A673 (cell line): ENCODE measurements at regions not wholly inside any gene's neighbourhood (a gene's known extent, or its start where the extent isn't known, plus 50 kb on each side); places are given as distances from the start of the nearest gene placed in this dataset.
"Not testable (repeated sequence)": the region's sequence is repeated elsewhere in the genome, so short reads cannot be mapped to it uniquely, and the experiment has no call there.

ENCODE experiments used
- BruUV-seq: library from RNA; stranded (reverse); fragments of 400-500 nt; replicated peaks from 2 replicates; lab custom pipeline; 2021; lab: Mats Ljungman, UMichigan
- CTCF ChIA-PET: fragments of 300-600 bp; sonication (Branson Sonifier 250); formaldehyde crosslinking; loops from one replicate; lab custom pipeline; 2022; ENCODE audit warnings: antibody characterized with exemption; lab: Charles Lee
- POLR2A ChIA-PET: fragments of 300-600 bp; sonication (Branson Sonifier 250); formaldehyde crosslinking; loops from one replicate; lab custom pipeline; 2022; ENCODE audit warnings: antibody characterized with exemption; ENCODE audit not compliant: low non-redundant PET; lab: Charles Lee
- DNase-seq: peaks from one replicate; pipeline ENCODE4 v3.0.0-alpha.2; 2015; ENCODE audit warnings: low spot score
- H3K27ac ChIP-seq: fragments of 200-600 bp; sonication (generic); 2 replicates; pipeline ENCODE4 v1.5.1; 2016; ENCODE audit warnings: mixed run types, low read depth, mild to moderate bottlenecking, mixed read lengths, antibody characterized with exemption, low read length; ENCODE audit not compliant: poor library complexity, severe bottlenecking
- H3K27me3 ChIP-seq: fragments of 200-600 bp; sonication (generic); replicated peaks from 2 replicates; pipeline ENCODE4 v1.6.1; 2017; ENCODE audit warnings: mixed run types, low read depth, mild to moderate bottlenecking, mixed read lengths, antibody characterized with exemption, low read length; ENCODE audit not compliant: insufficient read depth, poor library complexity
- H3K36me3 ChIP-seq: fragments of 200-600 bp; sonication (generic); 2 replicates; pipeline ENCODE4 v1.6.1; 2016; ENCODE audit warnings: mixed run types, mild to moderate bottlenecking, mixed read lengths, antibody characterized with exemption, low read length; ENCODE audit not compliant: insufficient read depth, poor library complexity, severe bottlenecking
- H3K4me1 ChIP-seq: fragments of 200-600 bp; sonication (generic); 2 replicates; pipeline ENCODE4 v1.6.1; 2017; ENCODE audit warnings: mixed run types, mild to moderate bottlenecking, mixed read lengths, antibody characterized with exemption, low read length; ENCODE audit not compliant: insufficient read depth, poor library complexity, severe bottlenecking
- H3K4me3 ChIP-seq: fragments of 200-600 bp; sonication (generic); 2 replicates; pipeline ENCODE4 v1.5.1; 2016; ENCODE audit warnings: low read depth, mixed run types, mild to moderate bottlenecking, mixed read lengths, low read length; ENCODE audit not compliant: poor library complexity, severe bottlenecking
- H3K9me3 ChIP-seq: fragments of 200-600 bp; sonication (generic); 2 replicates; pipeline ENCODE4 v1.6.1; 2016; ENCODE audit warnings: mixed run types, low read depth, mild to moderate bottlenecking, mixed read lengths, antibody characterized with exemption, low read length; ENCODE audit not compliant: poor library complexity, severe bottlenecking
- CTCF ChIP-seq: fragments of 300-800, 200-600 bp; sonication (generic); conservative IDR thresholded peaks from 2 replicates; pipeline ENCODE4 v1.5.1; 2017; ENCODE audit warnings: low read depth, mild to moderate bottlenecking, antibody characterized with exemption, low read length, moderate library complexity, mixed read lengths
- EZH2 ChIP-seq: fragments of 200-600 bp; sonication (generic); IDR thresholded peaks from 2 replicates; pipeline ENCODE4 v1.6.1; 2017; ENCODE audit warnings: borderline replicate concordance, low read depth, mild to moderate bottlenecking, mixed read lengths, antibody characterized with exemption, low read length; ENCODE audit not compliant: poor library complexity, severe bottlenecking
- intact Hi-C: fragments of 100-400 bp; cut with micrococcal nuclease; formaldehyde crosslinking; loops from one replicate; pipeline ENCODE4 v1.10.0; 2022; ENCODE audit not compliant: unreplicated experiment

- no peaks in the 10 kb centered on the region for H3K9me3 ChIP-seq
- POLR2A ChIA-PET: no interaction called here
Measured at GRCh38 chr17:54353789-54354525, 531.2 kb downstream of the KIF2B start.

GRCh38 chr17:54361073-54361472 is 538.3 kb downstream of the KIF2B start:
- H3K4me3 ChIP-seq: not testable (repeated sequence)

More at GRCh38 chr17:54353789-54354525, 531.2 kb downstream of the KIF2B start:
- no peaks in the 10 kb centered on the region for H3K36me3 ChIP-seq
- intact Hi-C loops: no loop called here
- H3K4me1 ChIP-seq: no peaks in the 10 kb centered on the region
- TF ChIP-seq CTCF (no peak), EZH2 (no peak)
- no TSS peak for BruUV-seq
- H3K27me3 ChIP-seq: no peaks in the 10 kb centered on the region
- CTCF ChIA-PET: no interaction called here
- H3K27ac ChIP-seq: no peak overlapping the region
- no peak overlapping the region for H3K4me3 ChIP-seq
- no peak for DNase-seq

DNA sequence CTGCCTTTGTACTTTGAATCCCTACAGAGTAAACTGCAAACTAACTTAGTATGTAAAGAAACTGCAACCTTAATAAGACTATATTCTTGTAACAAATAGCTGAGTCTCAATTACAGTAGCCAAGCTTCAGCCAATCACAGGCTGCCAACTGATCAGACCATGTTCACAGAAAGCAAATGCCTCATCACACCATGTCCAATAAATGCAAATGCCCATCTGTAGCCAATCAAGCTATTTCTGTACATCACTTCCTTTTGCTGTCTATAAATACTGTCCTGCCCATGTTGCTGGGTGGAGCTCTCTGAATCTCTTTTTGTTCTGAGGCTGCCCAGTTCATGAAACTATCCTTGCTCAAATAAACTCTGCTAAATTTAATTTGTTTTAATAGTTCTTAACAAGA is 531.7 kb upstream of the TOM1L1 start:
- H3K36me3 ChIP-seq: no peaks in the 10 kb centered on the region
- TF ChIP-seq CTCF (no peak), EZH2 (no peak)
- H3K27ac ChIP-seq: no peak overlapping the region
- H3K27me3 ChIP-seq: no peaks in the 10 kb centered on the region
- CTCF ChIA-PET: no interaction called here
- POLR2A ChIA-PET: no interaction called here
- peak; percentile 4 for DNase-seq
- no TSS peak for BruUV-seq
- intact Hi-C loops: no loop called here
- no peaks in the 10 kb centered on the region for H3K9me3 ChIP-seq
- no peak overlapping the region for H3K4me3 ChIP-seq
- no peaks in the 10 kb centered on the region for H3K4me1 ChIP-seq

More at GRCh38 chr17:54361073-54361472, 538.3 kb downstream of the KIF2B start:
- DNase-seq: peak; percentile 52
- CTCF ChIA-PET, POLR2A ChIA-PET, H3K27me3 ChIP-seq, H3K36me3 ChIP-seq, H3K9me3 ChIP-seq, H3K4me1 ChIP-seq, intact Hi-C loops, BruUV-seq, H3K27ac ChIP-seq: not testable (repeated sequence)
